H9 (cell line): ENCODE measurements at regions not wholly inside any gene's neighbourhood (a gene's known extent, or its start where the extent isn't known, plus 50 kb on each side); places are given as distances from the start of the nearest gene placed in this dataset.

ENCODE experiments used
- DNase-seq: peaks from one replicate; pipeline ENCODE4 v3.0.0-alpha.2; 2017
- H2AFZ ChIP-seq: one replicate; pipeline ENCODE4 v1.6.1; 2013; ENCODE audit warnings: mild to moderate bottlenecking, low read length, control low read depth, moderate library complexity
- H2AK5ac ChIP-seq: 2 replicates; pipeline ENCODE4 v1.6.1; 2013; ENCODE audit warnings: low read length, control low read depth, mixed read lengths; ENCODE audit not compliant: insufficient read length
- H2BK120ac ChIP-seq: one replicate; pipeline ENCODE4 v1.6.1; 2013; ENCODE audit warnings: low read depth, mild to moderate bottlenecking, low read length, control low read depth, inconsistent platforms; ENCODE audit not compliant: poor library complexity, severe bottlenecking
- H2BK12ac ChIP-seq: 2 replicates; pipeline ENCODE4 v1.6.1; 2013; ENCODE audit warnings: low read length, control low read depth, mixed read lengths, low read depth; ENCODE audit not compliant: insufficient read length
- H2BK15ac ChIP-seq: 2 replicates; pipeline ENCODE4 v1.6.1; 2013; ENCODE audit warnings: low read depth, low read length, control low read depth
- H2BK20ac ChIP-seq: one replicate; pipeline ENCODE4 v1.6.1; 2013; ENCODE audit warnings: low read depth, mild to moderate bottlenecking, low read length, control low read depth, inconsistent platforms; ENCODE audit not compliant: poor library complexity, severe bottlenecking
- H2BK5ac ChIP-seq: 2 replicates; pipeline ENCODE4 v1.6.1; 2013; ENCODE audit warnings: low read length, control low read depth, mixed read lengths; ENCODE audit not compliant: insufficient read length
- H3K14ac ChIP-seq: 2 replicates; pipeline ENCODE4 v1.6.1; 2013; ENCODE audit warnings: low read length, control low read depth; ENCODE audit not compliant: insufficient read depth
- H3K18ac ChIP-seq: 2 replicates; pipeline ENCODE4 v1.6.1; 2013; ENCODE audit warnings: low read depth, mild to moderate bottlenecking, mixed read lengths, low read length, control low read depth; ENCODE audit not compliant: insufficient read length
- H3K23ac ChIP-seq: 2 replicates; pipeline ENCODE4 v1.6.1; 2013; ENCODE audit warnings: low read length, control low read depth, mixed read lengths, low read depth; ENCODE audit not compliant: insufficient read length
- H3K23me2 ChIP-seq: 2 replicates; pipeline ENCODE4 v1.6.1; 2013; ENCODE audit warnings: low read depth, mild to moderate bottlenecking, mixed read lengths, low read length, control low read depth; ENCODE audit not compliant: insufficient read length, poor library complexity, severe bottlenecking
- H3K27ac ChIP-seq: 2 replicates; pipeline ENCODE4 v1.5.1; 2013; ENCODE audit warnings: low read length, control low read depth, mixed read lengths, low read depth; ENCODE audit not compliant: insufficient read length
- H3K27me3 ChIP-seq: 2 replicates; pipeline ENCODE4 v1.6.1; 2013; ENCODE audit warnings: low read length, control low read depth, inconsistent platforms; ENCODE audit not compliant: insufficient read depth
- H3K4ac ChIP-seq: 2 replicates; pipeline ENCODE4 v1.6.1; 2013; ENCODE audit warnings: low read depth, mild to moderate bottlenecking, control low read depth, inconsistent platforms, low read length, moderate library complexity
- H3K4me1 ChIP-seq: 2 replicates; pipeline ENCODE4 v1.6.1; 2013; ENCODE audit warnings: low read length, control low read depth, inconsistent platforms; ENCODE audit not compliant: insufficient read depth
- H3K4me2 ChIP-seq: 2 replicates; pipeline ENCODE4 v1.6.1; 2013; ENCODE audit warnings: low read length, control low read depth, mixed read lengths; ENCODE audit not compliant: insufficient read length, insufficient read depth
- H3K56ac ChIP-seq: 2 replicates; pipeline ENCODE4 v1.6.1; 2013; ENCODE audit warnings: low read depth, mild to moderate bottlenecking, mixed read lengths, low read length, control low read depth; ENCODE audit not compliant: insufficient read length
- H3K79me1 ChIP-seq: 2 replicates; pipeline ENCODE4 v1.6.1; 2013; ENCODE audit warnings: low read depth, mild to moderate bottlenecking, moderate library complexity, low read length, control low read depth, inconsistent platforms; ENCODE audit not compliant: insufficient read depth, poor library complexity, severe bottlenecking
- H3K79me2 ChIP-seq: 2 replicates; pipeline ENCODE4 v1.6.1; 2013; ENCODE audit warnings: low read length, control low read depth, inconsistent platforms; ENCODE audit not compliant: insufficient read depth
- H3K9ac ChIP-seq: 2 replicates; pipeline ENCODE4 v1.6.1; 2013; ENCODE audit warnings: low read length, control low read depth, mixed read lengths; ENCODE audit not compliant: insufficient read length; ENCODE audit errors: extremely low read depth
- H3K9me3 ChIP-seq: one replicate; pipeline ENCODE4 v1.6.1; 2013; ENCODE audit warnings: low read depth, low read length, inconsistent platforms; ENCODE audit not compliant: control insufficient read depth
- H3T11ph ChIP-seq: one replicate; pipeline ENCODE4 v1.6.1; 2013; ENCODE audit warnings: mild to moderate bottlenecking, low read length, control low read depth, inconsistent platforms
- H4K20me1 ChIP-seq: one replicate; pipeline ENCODE4 v1.6.1; 2013; ENCODE audit not compliant: control insufficient read depth, insufficient read length, insufficient read depth
- H4K5ac ChIP-seq: 2 replicates; pipeline ENCODE4 v1.6.1; 2013; ENCODE audit warnings: low read depth, mild to moderate bottlenecking, mixed read lengths, low read length, control low read depth; ENCODE audit not compliant: insufficient read length
- H4K8ac ChIP-seq: replicated peaks from 2 replicates; pipeline ENCODE4 v1.6.1; 2013; ENCODE audit warnings: low read length, control low read depth, mixed read lengths, low read depth; ENCODE audit not compliant: insufficient read length
- H4K91ac ChIP-seq: 2 replicates; pipeline ENCODE4 v1.6.1; 2013; ENCODE audit warnings: low read depth, mild to moderate bottlenecking, moderate library complexity, mixed read lengths, low read length, control low read depth; ENCODE audit not compliant: insufficient read length
- H3K27ac Mint-ChIP-seq, 3 experiments: 2 replicates in 2 of 3; 3 replicates in 1 of 3; pipeline ENCODE4 v1.8.0; 2020 to 2021; ENCODE audit warnings: mixed read lengths in 3 of 3, mild to moderate bottlenecking in 1 of 3, moderate library complexity in 1 of 3
- H3K27me3 Mint-ChIP-seq: 2 replicates; pipeline ENCODE4 v1.8.0; 2021; ENCODE audit warnings: low read depth, mild to moderate bottlenecking, moderate library complexity, mixed read lengths
- H3K36me3 Mint-ChIP-seq, 3 experiments: 2 replicates in 2 of 3; 3 replicates in 1 of 3; pipeline ENCODE4 v1.8.0; 2020 to 2021; ENCODE audit warnings: low read depth in 3 of 3, mixed read lengths in 3 of 3; ENCODE audit not compliant: insufficient read depth in 1 of 3
- H3K4me1 Mint-ChIP-seq, 2 experiments: 2 replicates each; pipeline ENCODE4 v1.8.0; 2020; ENCODE audit warnings: mixed read lengths in 2 of 2
- H3K4me3 Mint-ChIP-seq, 2 experiments: 2 replicates in 1 of 2; 3 replicates in 1 of 2; pipeline ENCODE4 v1.8.0; 2020 to 2021; ENCODE audit warnings: mild to moderate bottlenecking in 2 of 2, mixed read lengths in 2 of 2, moderate library complexity in 1 of 2
- H3K9me3 Mint-ChIP-seq, 2 experiments: 2 replicates in 1 of 2; 3 replicates in 1 of 2; pipeline ENCODE4 v1.8.0; 2020; ENCODE audit warnings: mild to moderate bottlenecking in 2 of 2, mixed read lengths in 2 of 2, moderate library complexity in 1 of 2
- CTCF ChIP-seq: fragments of 200-600 bp; sonication (generic); conservative IDR thresholded peaks from 3 replicates; pipeline ENCODE4 v1.8.0; 2021; ENCODE audit warnings: antibody characterized with exemption, mild to moderate bottlenecking
- WGBS: extraction: QIAGEN DNeasy Blood & Tissue Kit; methylation state at CpG from one replicate; pipeline ENCODE4 v1.1.7; 2013; ENCODE audit warnings: missing lambda C conversion rate, low lambda C conversion rate, mixed read lengths; ENCODE audit not compliant: insufficient read length; ENCODE audit errors: extremely low coverage; 5-methylcytosine and 5-hydroxymethylcytosine counted together

DNA sequence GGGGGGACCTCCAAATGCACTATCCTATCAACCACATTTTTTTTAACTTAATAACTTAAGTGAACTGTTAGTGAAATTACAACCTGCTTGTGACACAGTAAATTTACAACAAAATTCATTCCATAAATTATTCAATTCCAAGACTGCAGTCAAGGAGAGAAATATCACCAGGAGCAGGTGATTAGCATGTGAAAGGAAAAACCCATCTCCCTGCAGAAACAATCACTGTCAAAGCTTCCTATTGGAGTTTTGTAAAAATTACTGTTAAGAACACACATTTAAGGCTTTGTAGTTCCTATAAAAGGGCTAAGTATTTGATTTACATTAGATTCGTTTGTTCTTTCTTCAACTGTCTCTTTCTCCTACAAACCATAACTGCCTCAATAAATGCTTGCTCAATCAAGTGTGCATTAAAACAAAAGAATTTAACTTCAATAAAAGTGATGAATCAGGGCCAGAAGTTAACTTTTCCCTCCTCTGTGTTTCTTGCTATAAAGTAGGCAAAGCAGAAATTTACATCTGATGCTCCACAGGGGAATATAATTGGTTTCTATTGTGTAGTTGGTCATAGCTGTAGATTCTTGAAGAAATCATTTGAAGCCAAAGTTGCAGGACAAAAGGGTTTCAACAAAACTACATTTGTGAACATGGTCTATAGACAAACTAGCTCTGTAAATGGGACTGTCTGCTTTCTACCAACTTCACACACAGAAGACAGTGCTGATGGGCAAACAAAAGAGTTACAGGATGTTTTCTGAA is 195.1 kb upstream of the PSMD7 start:
- Mint-ChIP-seq H3K27ac (peak overlapping the region; percentile 84 to 93 (median 93)), H3K4me1 (peaks cover 61 to 66% of the 10 kb centered on the region in 2 experiments), H3K4me3 (peak overlapping the region; percentile 10 to 63; a peak in 4 of 5 replicates), H3K9me3 (peaks cover 3 to 10% of the 10 kb centered on the region in 2 experiments), H3K36me3 (peaks cover 0 to 21% (median 6%) of the 10 kb centered on the region in 3 experiments; a peak in 4 of 7 replicates), H3K27me3 (no peaks in the 10 kb centered on the region)
- no peak overlapping the region for H2BK20ac ChIP-seq
- H4K8ac ChIP-seq = no peak overlapping the region
- no peak overlapping the region for H2BK5ac ChIP-seq
- H2BK12ac ChIP-seq = no peak overlapping the region
- H2AK5ac ChIP-seq = no peak overlapping the region
- H3K23ac ChIP-seq = no peak overlapping the region
- no peaks in the 10 kb centered on the region for H3K79me1 ChIP-seq
- no peaks in the 10 kb centered on the region for H3K79me2 ChIP-seq
- no peak overlapping the region for H3K14ac ChIP-seq
- H3K18ac ChIP-seq = no peak overlapping the region
- H3K27ac ChIP-seq = peak overlapping the region; percentile 57
- no peak overlapping the region for H2BK120ac ChIP-seq
- peaks cover 14% of the 10 kb centered on the region; the same call in 1 of the 2 replicates for H3K4me1 ChIP-seq
- WGBS = no CpG with 5 or more reads among the region's 1 CpG
- no peak for DNase-seq
- H3K27me3 ChIP-seq = no peaks in the 10 kb centered on the region
- H4K20me1 ChIP-seq = no peaks in the 10 kb centered on the region
- no peak overlapping the region for H3K56ac ChIP-seq
- peak overlapping the region; percentile 6 for H3K4me2 ChIP-seq
- no peak overlapping the region for H2BK15ac ChIP-seq
- no peaks in the 10 kb centered on the region for H3K23me2 ChIP-seq
- no peaks in the 10 kb centered on the region for H3K9me3 ChIP-seq
- H3T11ph ChIP-seq = no peak overlapping the region
- H4K91ac ChIP-seq = no peak overlapping the region
- no peak overlapping the region for H3K9ac ChIP-seq
- H4K5ac ChIP-seq = no peak overlapping the region
- H2AFZ ChIP-seq = no peak overlapping the region
- TF ChIP-seq CTCF = no peak
- no peak overlapping the region for H3K4ac ChIP-seq
